K562 (cell line): ENCODE measurements at regions not wholly inside any gene's neighbourhood (a gene's known extent, or its start where the extent isn't known, plus 50 kb on each side); places are given as distances from the start of the nearest gene placed in this dataset.

Source experiments
- BACH1 ChIP-seq: fragments of 200-800 bp; sonication (Bioruptor generic); IDR thresholded peaks from 2 replicates; pipeline ENCODE4 v1.6.1; 2016; ENCODE audit warnings: missing genetic modification characterization, missing compliant biosample characterization
- DEAF1 ChIP-seq: fragments of 450-650 bp; formaldehyde crosslinking; IDR thresholded peaks from 2 replicates; pipeline ENCODE4 v1.4.0; 2020; ENCODE audit warnings: mild to moderate bottlenecking, moderate library complexity
- HES1 ChIP-seq: fragments of 450-650 bp; IDR thresholded peaks from 2 replicates; pipeline ENCODE4 v1.6.1; 2016; ENCODE audit warnings: low read depth, mild to moderate bottlenecking, moderate library complexity
- HEY1 ChIP-seq: fragments of 250-450 bp; sonication (Bioruptor Pico); IDR thresholded peaks from 2 replicates; pipeline ENCODE4 v1.5.0; 2020; ENCODE audit warnings: mild to moderate bottlenecking, moderate library complexity, borderline replicate concordance
- HMGXB4 ChIP-seq: sonication (generic); formaldehyde crosslinking; IDR thresholded peaks from 2 replicates; pipeline ENCODE4 v1.8.1; 2023; ENCODE audit warnings: mild to moderate bottlenecking, missing genetic modification reagents
- MNT ChIP-seq, 2 experiments: fragments of 450-650 bp; conservative IDR thresholded peaks; 2 replicates each; pipeline ENCODE4 v1.6.1; 2017; ENCODE audit warnings: mild to moderate bottlenecking in 2 of 2, moderate library complexity in 2 of 2
- PATZ1 ChIP-seq: fragments of 250-450 bp; sonication (Bioruptor Pico); IDR thresholded peaks from 2 replicates; pipeline ENCODE4 v1.5.0; 2020; ENCODE audit warnings: mild to moderate bottlenecking, borderline replicate concordance
- PRMT5 ChIP-seq: sonication (generic); formaldehyde crosslinking; IDR thresholded peaks from 2 replicates; pipeline ENCODE4 v1.5.0; 2020; ENCODE audit warnings: missing genetic modification reagents
- PTRF ChIP-seq: fragments of 450-650 bp; IDR thresholded peaks from 2 replicates; pipeline ENCODE4 v1.6.1; 2016; ENCODE audit warnings: mild to moderate bottlenecking, missing genetic modification characterization, missing compliant biosample characterization
- RBM17 ChIP-seq: fragments of 200-400 bp; formaldehyde crosslinking; IDR thresholded peaks from 2 replicates; pipeline ENCODE4 v1.6.1; 2017; ENCODE audit warnings: low read depth, mild to moderate bottlenecking, low read length, borderline replicate concordance
- SMAD3 ChIP-seq: fragments of 450-650 bp; formaldehyde crosslinking; conservative IDR thresholded peaks from 2 replicates; pipeline ENCODE4 v1.4.0; 2020; ENCODE audit warnings: mild to moderate bottlenecking
- THAP12 ChIP-seq: fragments of 250-450 bp; sonication (Bioruptor Pico); IDR thresholded peaks from 2 replicates; pipeline ENCODE4 v1.9.0; 2021; ENCODE audit warnings: mild to moderate bottlenecking, inconsistent platforms
- ZBTB49 ChIP-seq: sonication (generic); formaldehyde crosslinking; IDR thresholded peaks from 2 replicates; pipeline ENCODE4 v1.8.0; 2022; ENCODE audit warnings: missing genetic modification reagents, mild to moderate bottlenecking, borderline replicate concordance
- ZNF212 ChIP-seq: fragments of 450-650 bp; formaldehyde crosslinking; IDR thresholded peaks from 2 replicates; pipeline ENCODE4 v1.4.0; 2020; ENCODE audit warnings: mild to moderate bottlenecking
- ZNF764 ChIP-seq: fragments of 250-450 bp; sonication (Bioruptor Pico); IDR thresholded peaks from 2 replicates; pipeline ENCODE4 v1.4.0; 2020; ENCODE audit warnings: low read depth, mild to moderate bottlenecking, moderate library complexity

- no peak for TF ChIP-seq PATZ1
- no peak for TF ChIP-seq PTRF (tag)
- TF ChIP-seq RBM17: no peak
- TF ChIP-seq HEY1: no peak
- no peak for TF ChIP-seq ZNF764 (CRISPR knock-in tag)
- TF ChIP-seq HMGXB4: no peak
- no peak for TF ChIP-seq BACH1 (tag)
- TF ChIP-seq DEAF1: no peak
- TF ChIP-seq THAP12 (CRISPR knock-in tag): no peak
- TF ChIP-seq HES1: no peak
- no peak for TF ChIP-seq SMAD3 (CRISPR knock-in tag)
- TF ChIP-seq PRMT5 (CRISPR knock-in tag): peak; percentile 93
- TF ChIP-seq ZBTB49 (CRISPR knock-in tag): no peak
- TF ChIP-seq ZNF212 (CRISPR knock-in tag): no peak
- peak in 1 of 2 experiments; percentile 73; a peak in 3 of 4 replicates for TF ChIP-seq MNT (conservative IDR thresholded peaks at IDR 0.05)
These were observed 127.0 kb upstream of the RPH3A start (continued) for GRCh38 chr12:112664569-112664968.
